ENCODE measurements at regions not wholly inside any gene's neighbourhood (a gene's known extent, or its start where the extent isn't known, plus 50 kb on each side); places are given as distances from the start of the nearest gene placed in this dataset.

- Mint-ChIP-seq H3K36me3 (no peaks in the 10 kb centered on the region), H3K4me1 (no peaks in the 10 kb centered on the region), H3K27me3 (no peaks in the 10 kb centered on the region), H3K4me3 (no peak overlapping the region), H3K27ac (no peak overlapping the region), H3K9me3 (peaks cover 2 to 28% (median 8%) of the 10 kb centered on the region in 7 donors)
- H3K4me3 ChIP-seq (ENCODE audit: low read depth, low read length): no peak overlapping the region
- ATAC-seq (ENCODE audit: low read depth in 2 of 2) (no peak), DNase-seq (no peak)
- no peak overlapping the region for H3K27ac ChIP-seq (ENCODE audit: insufficient read depth, low read length, poor library complexity, severe bottlenecking)
- no peaks in the 10 kb centered on the region for H3K4me1 ChIP-seq (ENCODE audit: control insufficient read depth, insufficient read depth, low read length, poor library complexity, severe bottlenecking)
- H3K9me3 ChIP-seq (ENCODE audit: control insufficient read depth in 2 of 2, low read length in 2 of 2): peaks cover 2 to 3% of the 10 kb centered on the region in 2 experiments
- no peaks in the 10 kb centered on the region for H3K27me3 ChIP-seq (ENCODE audit: control insufficient read depth, insufficient read depth, low read length)
- H3K36me3 ChIP-seq (ENCODE audit: control insufficient read depth, insufficient read depth, low read length): no peaks in the 10 kb centered on the region
These were observed 670.8 kb upstream of the FLRT2 start for GRCh38 chr14:84859116-84859515.

DNA sequence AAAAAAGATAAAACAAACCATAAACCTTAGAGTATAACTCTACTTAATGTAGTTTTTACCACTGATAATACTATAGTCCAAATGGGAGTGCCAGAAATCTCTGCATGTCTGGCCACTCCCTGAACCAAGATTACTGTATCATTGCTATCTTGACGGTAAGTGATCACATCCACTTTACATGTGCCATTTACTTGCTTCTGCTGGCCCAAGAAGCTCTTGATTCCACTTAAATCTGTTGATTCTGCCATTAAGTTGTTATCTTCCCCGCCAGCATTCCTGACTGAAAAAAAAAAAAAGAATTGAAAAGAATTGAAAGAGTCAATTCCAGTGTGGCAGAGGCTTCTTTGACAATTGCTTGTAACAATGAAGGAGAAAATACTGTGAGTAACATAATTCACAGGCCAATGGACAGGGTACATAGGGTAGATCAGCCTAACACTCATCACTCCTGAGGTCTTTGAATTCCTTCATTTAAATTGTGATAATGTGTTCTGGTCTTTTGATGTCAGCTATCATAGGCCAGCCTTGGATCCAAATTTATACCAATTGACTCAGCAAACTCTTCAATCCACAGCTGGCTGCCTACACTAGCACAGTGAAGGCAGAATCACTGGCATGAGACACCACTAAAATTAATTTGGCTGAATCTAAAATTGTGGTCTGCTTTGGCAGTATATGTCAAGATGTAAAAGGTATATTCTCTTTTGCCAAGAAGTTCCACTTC, 665.2 kb upstream of the FLRT2 start:
- Histone ChIP-seq H3K9me3 (ENCODE audit: control insufficient read depth in 2 of 2, low read length in 2 of 2) (peaks cover 0 to 3% of the 10 kb centered on the region in 2 experiments), H3K27me3 (ENCODE audit: control insufficient read depth, insufficient read depth, low read length) (no peaks in the 10 kb centered on the region), H3K36me3 (ENCODE audit: control insufficient read depth, insufficient read depth, low read length) (no peaks in the 10 kb centered on the region), H3K4me1 (ENCODE audit: control insufficient read depth, insufficient read depth, low read length, poor library complexity, severe bottlenecking) (no peaks in the 10 kb centered on the region), H3K4me3 (ENCODE audit: low read depth, low read length) (no peak overlapping the region), H3K27ac (ENCODE audit: insufficient read depth, low read length, poor library complexity, severe bottlenecking) (no peak overlapping the region)
- ATAC-seq (ENCODE audit: low read depth in 2 of 2) (no peak), DNase-seq (no peak)
- no peaks in the 10 kb centered on the region for H3K36me3 Mint-ChIP-seq
- H3K27me3 Mint-ChIP-seq: no peaks in the 10 kb centered on the region
- H3K4me3 Mint-ChIP-seq: no peak overlapping the region
- no peak overlapping the region for H3K27ac Mint-ChIP-seq
- H3K4me1 Mint-ChIP-seq: no peaks in the 10 kb centered on the region
- peaks cover 0 to 12% (median 7%) of the 10 kb centered on the region in 7 donors for H3K9me3 Mint-ChIP-seq

GRCh38 chr14:84871734-84872133, 658.2 kb upstream of the FLRT2 start:
- no peak overlapping the region for H3K27ac Mint-ChIP-seq
- no peaks in the 10 kb centered on the region for H3K36me3 Mint-ChIP-seq
- peaks cover 0 to 7% (median 4%) of the 10 kb centered on the region in 7 donors for H3K9me3 Mint-ChIP-seq
- H3K4me1 ChIP-seq (ENCODE audit: control insufficient read depth, insufficient read depth, low read length, poor library complexity, severe bottlenecking): no peaks in the 10 kb centered on the region
- no peaks in the 10 kb centered on the region for H3K27me3 Mint-ChIP-seq
- no peak overlapping the region for H3K4me3 ChIP-seq (ENCODE audit: low read depth, low read length)
- H3K36me3 ChIP-seq (ENCODE audit: control insufficient read depth, insufficient read depth, low read length): no peaks in the 10 kb centered on the region
- no peaks in the 10 kb centered on the region for H3K4me1 Mint-ChIP-seq
- no peak for ATAC-seq (ENCODE audit: low read depth in 2 of 2)
- no peak overlapping the region for H3K27ac ChIP-seq (ENCODE audit: insufficient read depth, low read length, poor library complexity, severe bottlenecking)
- no peak overlapping the region for H3K4me3 Mint-ChIP-seq
- no peaks in the 10 kb centered on the region for H3K9me3 ChIP-seq (ENCODE audit: control insufficient read depth in 2 of 2, low read length in 2 of 2)
- DNase-seq: no peak
- no peaks in the 10 kb centered on the region for H3K27me3 ChIP-seq (ENCODE audit: control insufficient read depth, insufficient read depth, low read length)

GRCh38 chr14:84874436-84874835, 655.5 kb upstream of the FLRT2 start:
- Histone ChIP-seq H3K9me3 (ENCODE audit: control insufficient read depth in 2 of 2, low read length in 2 of 2) (peaks cover 0 to 2% of the 10 kb centered on the region in 2 experiments), H3K36me3 (ENCODE audit: control insufficient read depth, insufficient read depth, low read length) (no peaks in the 10 kb centered on the region), H3K27me3 (ENCODE audit: control insufficient read depth, insufficient read depth, low read length) (no peaks in the 10 kb centered on the region), H3K27ac (ENCODE audit: insufficient read depth, low read length, poor library complexity, severe bottlenecking) (no peak overlapping the region), H3K4me1 (ENCODE audit: control insufficient read depth, insufficient read depth, low read length, poor library complexity, severe bottlenecking) (no peaks in the 10 kb centered on the region), H3K4me3 (ENCODE audit: low read depth, low read length) (no peak overlapping the region)
- ATAC-seq (ENCODE audit: low read depth in 2 of 2): no peak
- H3K4me1 Mint-ChIP-seq: no peaks in the 10 kb centered on the region
- no peak overlapping the region for H3K27ac Mint-ChIP-seq
- no peaks in the 10 kb centered on the region for H3K36me3 Mint-ChIP-seq
- no peak for DNase-seq
- peaks cover 0 to 15% (median 5%) of the 10 kb centered on the region in 7 donors for H3K9me3 Mint-ChIP-seq
- H3K27me3 Mint-ChIP-seq: no peaks in the 10 kb centered on the region
- no peak overlapping the region for H3K4me3 Mint-ChIP-seq

DNA sequence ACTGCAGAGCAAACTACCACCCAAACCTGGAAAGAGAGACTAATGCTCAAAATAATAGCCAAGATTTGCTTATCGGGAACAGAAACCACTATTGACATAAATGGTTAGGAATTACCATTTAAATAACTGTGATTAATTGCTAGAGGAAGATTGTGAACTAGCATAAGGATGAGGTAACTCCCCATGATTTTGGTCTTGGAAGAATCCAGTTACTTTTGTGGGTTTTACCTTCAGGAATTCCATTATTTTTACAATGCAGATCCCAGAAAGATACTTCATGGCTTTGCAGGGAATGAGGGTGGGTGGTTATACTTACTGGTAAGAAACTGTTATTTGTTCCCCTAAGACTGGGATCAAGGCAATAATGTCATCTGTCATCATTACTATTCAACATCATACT, 652.9 kb upstream of the FLRT2 start:
- no peak overlapping the region for H3K4me3 Mint-ChIP-seq
- DNase-seq (no peak), ATAC-seq (ENCODE audit: low read depth in 2 of 2) (no peak)
- Histone ChIP-seq H3K4me3 (ENCODE audit: low read depth, low read length) (no peak overlapping the region), H3K36me3 (ENCODE audit: control insufficient read depth, insufficient read depth, low read length) (no peaks in the 10 kb centered on the region), H3K4me1 (ENCODE audit: control insufficient read depth, insufficient read depth, low read length, poor library complexity, severe bottlenecking) (no peaks in the 10 kb centered on the region), H3K27me3 (ENCODE audit: control insufficient read depth, insufficient read depth, low read length) (no peaks in the 10 kb centered on the region), H3K27ac (ENCODE audit: insufficient read depth, low read length, poor library complexity, severe bottlenecking) (no peak overlapping the region), H3K9me3 (ENCODE audit: control insufficient read depth in 2 of 2, low read length in 2 of 2) (peaks cover 0 to 2% of the 10 kb centered on the region in 2 experiments)
- no peaks in the 10 kb centered on the region for H3K27me3 Mint-ChIP-seq
- peaks cover 2 to 15% (median 5%) of the 10 kb centered on the region in 7 donors for H3K9me3 Mint-ChIP-seq
- H3K4me1 Mint-ChIP-seq: no peaks in the 10 kb centered on the region
- no peaks in the 10 kb centered on the region for H3K36me3 Mint-ChIP-seq
- H3K27ac Mint-ChIP-seq: no peak overlapping the region

- H3K27me3 ChIP-seq (ENCODE audit: control insufficient read depth, insufficient read depth, low read length): no peaks in the 10 kb centered on the region
- Mint-ChIP-seq H3K4me3 (no peak overlapping the region), H3K27me3 (no peaks in the 10 kb centered on the region), H3K4me1 (no peaks in the 10 kb centered on the region), H3K36me3 (no peaks in the 10 kb centered on the region), H3K9me3 (peaks cover 0 to 31% (median 4%) of the 10 kb centered on the region in 7 donors), H3K27ac (no peak overlapping the region)
- H3K36me3 ChIP-seq (ENCODE audit: control insufficient read depth, insufficient read depth, low read length): no peaks in the 10 kb centered on the region
- ATAC-seq (ENCODE audit: low read depth in 2 of 2) (no peak), DNase-seq (no peak)
- no peak overlapping the region for H3K4me3 ChIP-seq (ENCODE audit: low read depth, low read length)
- H3K4me1 ChIP-seq (ENCODE audit: control insufficient read depth, insufficient read depth, low read length, poor library complexity, severe bottlenecking): no peaks in the 10 kb centered on the region
- peaks cover 0 to 3% of the 10 kb centered on the region in 2 experiments for H3K9me3 ChIP-seq (ENCODE audit: control insufficient read depth in 2 of 2, low read length in 2 of 2)
- no peak overlapping the region for H3K27ac ChIP-seq (ENCODE audit: insufficient read depth, low read length, poor library complexity, severe bottlenecking)
These were observed 647.1 kb upstream of the FLRT2 start for GRCh38 chr14:84882830-84883229.

DNA sequence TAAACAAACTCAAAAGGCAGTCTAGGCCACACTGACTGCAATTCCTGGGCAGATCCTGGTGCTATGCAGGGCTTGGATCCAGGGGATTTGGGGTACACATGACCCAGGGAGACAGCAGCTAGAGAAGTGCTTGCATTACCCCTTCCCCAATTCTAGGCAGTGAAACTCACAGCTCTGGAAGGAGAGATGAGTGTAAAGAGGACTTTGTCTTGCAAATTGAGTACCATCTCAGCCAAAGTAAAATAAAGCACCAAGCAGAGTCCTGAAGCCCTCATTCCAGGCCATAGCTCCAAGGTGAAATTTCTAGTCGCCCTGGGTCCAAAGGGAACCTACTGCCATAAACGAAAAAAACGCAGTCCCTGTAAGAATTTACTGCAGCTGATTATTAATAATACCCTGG, 644.9 kb upstream of the FLRT2 start:
- Histone ChIP-seq H3K4me3 (ENCODE audit: low read depth, low read length) (no peak overlapping the region), H3K4me1 (ENCODE audit: control insufficient read depth, insufficient read depth, low read length, poor library complexity, severe bottlenecking) (no peaks in the 10 kb centered on the region), H3K27ac (ENCODE audit: insufficient read depth, low read length, poor library complexity, severe bottlenecking) (no peak overlapping the region), H3K36me3 (ENCODE audit: control insufficient read depth, insufficient read depth, low read length) (no peaks in the 10 kb centered on the region), H3K27me3 (ENCODE audit: control insufficient read depth, insufficient read depth, low read length) (no peaks in the 10 kb centered on the region), H3K9me3 (ENCODE audit: control insufficient read depth in 2 of 2, low read length in 2 of 2) (peaks cover 0 to 3% of the 10 kb centered on the region in 2 experiments)
- Mint-ChIP-seq H3K4me3 (no peak overlapping the region), H3K4me1 (no peaks in the 10 kb centered on the region), H3K27ac (no peak overlapping the region), H3K27me3 (no peaks in the 10 kb centered on the region), H3K36me3 (no peaks in the 10 kb centered on the region), H3K9me3 (peaks cover 0 to 28% (median 3%) of the 10 kb centered on the region in 7 donors)
- DNase-seq (no peak), ATAC-seq (ENCODE audit: low read depth in 2 of 2) (no peak)

DNA sequence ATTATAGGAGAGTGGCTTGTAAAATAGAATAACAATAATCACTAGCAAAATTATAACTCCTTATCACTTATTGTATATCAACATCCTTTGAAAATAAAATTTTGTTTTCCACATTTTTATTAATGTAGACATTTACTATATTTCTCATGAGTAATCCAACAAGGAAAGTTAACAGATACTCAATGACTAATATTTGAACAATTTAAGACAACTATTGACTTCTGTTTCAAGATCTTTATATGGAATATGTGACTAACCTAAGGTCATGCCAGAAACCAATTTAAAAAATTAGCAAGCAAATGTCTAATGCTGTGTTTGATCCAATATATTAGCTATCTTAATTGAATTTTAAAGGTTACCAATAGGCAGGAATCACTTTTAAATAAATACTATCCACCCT, 638.5 kb upstream of the FLRT2 start:
- Mint-ChIP-seq H3K9me3 (peaks cover 2 to 28% (median 9%) of the 10 kb centered on the region in 7 donors), H3K36me3 (no peaks in the 10 kb centered on the region), H3K27me3 (no peaks in the 10 kb centered on the region), H3K4me1 (no peaks in the 10 kb centered on the region), H3K27ac (no peak overlapping the region), H3K4me3 (no peak overlapping the region)
- no peak overlapping the region for H3K27ac ChIP-seq (ENCODE audit: insufficient read depth, low read length, poor library complexity, severe bottlenecking)
- DNase-seq: no peak
- H3K4me3 ChIP-seq (ENCODE audit: low read depth, low read length): no peak overlapping the region
- no peaks in the 10 kb centered on the region for H3K27me3 ChIP-seq (ENCODE audit: control insufficient read depth, insufficient read depth, low read length)
- ATAC-seq (ENCODE audit: low read depth in 2 of 2): no peak
- no peaks in the 10 kb centered on the region for H3K36me3 ChIP-seq (ENCODE audit: control insufficient read depth, insufficient read depth, low read length)
- peaks cover 0 to 2% of the 10 kb centered on the region in 2 experiments for H3K9me3 ChIP-seq (ENCODE audit: control insufficient read depth in 2 of 2, low read length in 2 of 2)
- H3K4me1 ChIP-seq (ENCODE audit: control insufficient read depth, insufficient read depth, low read length, poor library complexity, severe bottlenecking): no peaks in the 10 kb centered on the region
